Hepatocyte (in vitro differentiated cells): ENCODE measurements at regions not wholly inside any gene's neighbourhood (a gene's known extent, or its start where the extent isn't known, plus 50 kb on each side); places are given as distances from the start of the nearest gene placed in this dataset.
A peak's percentile ranks its signal among the peaks of the same experiment; 100 is the strongest.

ENCODE experiments used
- DNase-seq: peaks from one replicate; pipeline ENCODE4 v3.0.0-alpha.2; 2016; ENCODE audit warnings: low spot score
- H2AFZ ChIP-seq: fragments of 200-600 bp; sonication (generic); 2 replicates; pipeline ENCODE4 v1.6.0; 2016; ENCODE audit warnings: antibody characterized with exemption, mild to moderate bottlenecking
- H3K27ac ChIP-seq: fragments of 200-600 bp; sonication (generic); 2 replicates; pipeline ENCODE4 v1.5.1; 2016; ENCODE audit warnings: mild to moderate bottlenecking
- H3K27me3 ChIP-seq: fragments of 200-600 bp; sonication (generic); 2 replicates; pipeline ENCODE4 v1.6.1; 2016
- H3K36me3 ChIP-seq: fragments of 200-600 bp; sonication (generic); replicated peaks from 2 replicates; pipeline ENCODE4 v1.5.1; 2016; ENCODE audit warnings: low read depth; ENCODE audit not compliant: insufficient read depth
- H3K4me1 ChIP-seq: fragments of 200-600 bp; sonication (generic); 2 replicates; pipeline ENCODE4 v1.5.1; 2016; ENCODE audit warnings: mild to moderate bottlenecking, moderate library complexity; ENCODE audit not compliant: insufficient read depth
- H3K4me2 ChIP-seq: fragments of 200-600 bp; sonication (generic); 2 replicates; pipeline ENCODE4 v1.6.0; 2016
- H3K4me3 ChIP-seq: fragments of 200-600 bp; sonication (generic); 2 replicates; pipeline ENCODE4 v1.5.1; 2016; ENCODE audit warnings: mild to moderate bottlenecking
- H3K79me2 ChIP-seq: fragments of 200-600 bp; sonication (generic); 2 replicates; pipeline ENCODE4 v1.6.0; 2017; ENCODE audit warnings: mild to moderate bottlenecking
- H3K9me2 ChIP-seq: fragments of 200-600 bp; sonication (generic); replicated peaks from 2 replicates; pipeline ENCODE4 v1.6.0; 2017; ENCODE audit warnings: mild to moderate bottlenecking; ENCODE audit not compliant: insufficient read depth
- H3K9me3 ChIP-seq: fragments of 200-600 bp; sonication (generic); 2 replicates; pipeline ENCODE4 v1.5.1; 2016; ENCODE audit warnings: low read depth, mild to moderate bottlenecking
- H4K20me1 ChIP-seq: fragments of 200-600 bp; sonication (generic); 2 replicates; pipeline ENCODE4 v1.6.0; 2016; ENCODE audit warnings: mild to moderate bottlenecking; ENCODE audit not compliant: insufficient read depth, poor library complexity, severe bottlenecking
- CTCF ChIP-seq: fragments of 200-600 bp; sonication (generic); IDR thresholded peaks from 2 replicates; pipeline ENCODE4 v1.5.1; 2016; ENCODE audit warnings: antibody characterized with exemption, mild to moderate bottlenecking; ENCODE audit not compliant: poor library complexity
- EZH2 ChIP-seq: fragments of 200-600 bp; sonication (generic); IDR thresholded peaks from 2 replicates; pipeline ENCODE4 v1.6.1; 2016; ENCODE audit warnings: antibody characterized with exemption, mild to moderate bottlenecking, borderline replicate concordance
- EZH2phosphoT487 ChIP-seq: fragments of 200-600 bp; sonication (generic); IDR thresholded peaks from one replicate; pipeline ENCODE4 v1.6.1; 2018; ENCODE audit warnings: antibody characterized with exemption, mild to moderate bottlenecking, low read depth, moderate library complexity; ENCODE audit not compliant: unreplicated experiment, severe bottlenecking
- WGBS: methylation state at CpG from one replicate; pipeline ENCODE4 v1.1.6; 2016; ENCODE audit warnings: low lambda C conversion rate; ENCODE audit errors: missing lambda C conversion rate; 5-methylcytosine and 5-hydroxymethylcytosine counted together

- Histone ChIP-seq H3K4me2 (no peak overlapping the region), H3K27me3 (peaks cover 14% of the 10 kb centered on the region), H3K9me2 (no peaks in the 10 kb centered on the region), H3K27ac (no peak overlapping the region), H3K4me1 (peaks cover 5% of the 10 kb centered on the region), H3K36me3 (no peaks in the 10 kb centered on the region), H3K4me3 (no peak overlapping the region), H3K79me2 (no peaks in the 10 kb centered on the region), H3K9me3 (no peaks in the 10 kb centered on the region), H4K20me1 (no peaks in the 10 kb centered on the region), H2AFZ (no peak overlapping the region)
- 62% methylated on average over 3 of the region's 3 CpGs for WGBS
- peak; percentile 87 for TF ChIP-seq EZH2phosphoT487
- no peak for TF ChIP-seq CTCF
- DNase-seq = no peak
These were observed 171.9 kb upstream of the GDNF start for GRCh38 chr5:38011668-38012188.

GRCh38 chr5:38009749-38010358, 170.0 kb upstream of the GDNF start:
- Histone ChIP-seq H2AFZ (no peak overlapping the region), H3K27me3 (peaks cover 14% of the 10 kb centered on the region), H3K4me3 (no peak overlapping the region), H3K9me3 (no peaks in the 10 kb centered on the region), H3K9me2 (no peaks in the 10 kb centered on the region), H3K36me3 (no peaks in the 10 kb centered on the region), H3K27ac (no peak overlapping the region), H4K20me1 (no peaks in the 10 kb centered on the region), H3K4me2 (no peak overlapping the region), H3K4me1 (peaks cover 5% of the 10 kb centered on the region), H3K79me2 (no peaks in the 10 kb centered on the region)
- TF ChIP-seq EZH2phosphoT487 = no peak
- no peak for TF ChIP-seq EZH2
- TF ChIP-seq CTCF = no peak
- 77% methylated on average over 2 of the region's 2 CpGs for WGBS
- DNase-seq = no peak

GRCh38 chr5:38008198-38008597, 168.4 kb upstream of the GDNF start:
- peaks cover 5% of the 10 kb centered on the region for H3K4me1 ChIP-seq
- H3K9me2 ChIP-seq = no peaks in the 10 kb centered on the region
- 76% methylated on average over 1 of the region's 1 CpG for WGBS
- H3K27ac ChIP-seq = no peak overlapping the region
- no peak overlapping the region for H2AFZ ChIP-seq
- no peak for DNase-seq
- no peak overlapping the region for H3K4me2 ChIP-seq
- H4K20me1 ChIP-seq = no peaks in the 10 kb centered on the region
- TF ChIP-seq CTCF (no peak), EZH2phosphoT487 (no peak), EZH2 (no peak)
- H3K36me3 ChIP-seq = no peaks in the 10 kb centered on the region
- no peaks in the 10 kb centered on the region for H3K9me3 ChIP-seq
- no peak overlapping the region for H3K4me3 ChIP-seq
- peaks cover 7% of the 10 kb centered on the region for H3K27me3 ChIP-seq
- no peaks in the 10 kb centered on the region for H3K79me2 ChIP-seq

GRCh38 chr5:37999593-37999992, 159.8 kb upstream of the GDNF start:
- WGBS = 78% methylated on average over 1 of the region's 1 CpG
- Histone ChIP-seq H3K9me3 (no peaks in the 10 kb centered on the region), H3K27me3 (no peaks in the 10 kb centered on the region), H2AFZ (no peak overlapping the region), H3K4me2 (no peak overlapping the region), H3K9me2 (no peaks in the 10 kb centered on the region), H3K27ac (no peak overlapping the region), H4K20me1 (no peaks in the 10 kb centered on the region), H3K79me2 (no peaks in the 10 kb centered on the region), H3K36me3 (no peaks in the 10 kb centered on the region), H3K4me3 (no peak overlapping the region), H3K4me1 (no peaks in the 10 kb centered on the region)
- no peak for DNase-seq
- TF ChIP-seq EZH2 (no peak), CTCF (no peak), EZH2phosphoT487 (no peak)
